ENCODE measurements at regions not wholly inside any gene's neighbourhood (a gene's known extent, or its start where the extent isn't known, plus 50 kb on each side); places are given as distances from the start of the nearest gene placed in this dataset.

DNA sequence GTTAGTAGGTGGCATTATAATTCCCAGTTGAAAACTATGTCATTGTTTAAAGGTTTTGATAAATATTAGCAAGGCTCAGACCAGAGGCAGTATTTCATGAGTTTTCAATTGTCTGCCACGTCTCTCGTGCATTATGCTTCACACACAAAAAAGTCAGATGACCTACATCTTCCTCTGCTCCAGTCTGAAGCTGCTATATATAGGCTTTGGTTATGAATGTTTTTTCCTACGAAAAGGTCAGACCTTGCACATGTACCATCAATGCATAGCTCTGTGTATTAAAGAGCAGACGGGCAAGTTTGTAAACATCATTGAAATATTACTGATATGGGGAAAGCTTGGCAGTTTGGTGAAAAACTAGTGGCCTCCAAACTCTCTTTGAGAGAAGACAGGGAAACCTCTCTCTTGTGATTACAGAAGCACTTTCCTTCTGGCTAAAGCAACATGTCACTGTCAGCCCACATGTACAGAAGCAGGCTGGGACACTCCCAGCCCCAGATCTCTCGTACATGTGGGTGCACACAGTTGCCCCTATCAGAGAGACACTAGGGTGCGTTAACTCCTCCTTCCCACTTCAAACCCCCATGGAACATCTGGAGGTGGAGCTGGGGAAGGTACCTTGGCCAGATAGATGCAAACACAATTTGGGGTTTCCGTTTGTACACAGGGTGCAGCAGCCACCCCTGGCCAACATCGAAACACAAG is 184.0 kb upstream of the BCL6 start:
- TF ChIP-seq POLR2AphosphoS5 (IDR thresholded peaks at IDR 0.05; ENCODE audit: low read depth, low read length) (no peak), SIN3A (IDR thresholded peaks at IDR 0.05; ENCODE audit: borderline replicate concordance, insufficient read depth, low read length) (no peak), TAF1 (IDR thresholded peaks at IDR 0.05; ENCODE audit: borderline replicate concordance, insufficient read depth, low read length) (no peak), FOXP2 (optimal IDR thresholded peaks at IDR 0.05; ENCODE audit: borderline replicate concordance, extremely low read depth, extremely low read length, insufficient read depth) (no peak)
- TF ChIP-seq, protein P1, sequence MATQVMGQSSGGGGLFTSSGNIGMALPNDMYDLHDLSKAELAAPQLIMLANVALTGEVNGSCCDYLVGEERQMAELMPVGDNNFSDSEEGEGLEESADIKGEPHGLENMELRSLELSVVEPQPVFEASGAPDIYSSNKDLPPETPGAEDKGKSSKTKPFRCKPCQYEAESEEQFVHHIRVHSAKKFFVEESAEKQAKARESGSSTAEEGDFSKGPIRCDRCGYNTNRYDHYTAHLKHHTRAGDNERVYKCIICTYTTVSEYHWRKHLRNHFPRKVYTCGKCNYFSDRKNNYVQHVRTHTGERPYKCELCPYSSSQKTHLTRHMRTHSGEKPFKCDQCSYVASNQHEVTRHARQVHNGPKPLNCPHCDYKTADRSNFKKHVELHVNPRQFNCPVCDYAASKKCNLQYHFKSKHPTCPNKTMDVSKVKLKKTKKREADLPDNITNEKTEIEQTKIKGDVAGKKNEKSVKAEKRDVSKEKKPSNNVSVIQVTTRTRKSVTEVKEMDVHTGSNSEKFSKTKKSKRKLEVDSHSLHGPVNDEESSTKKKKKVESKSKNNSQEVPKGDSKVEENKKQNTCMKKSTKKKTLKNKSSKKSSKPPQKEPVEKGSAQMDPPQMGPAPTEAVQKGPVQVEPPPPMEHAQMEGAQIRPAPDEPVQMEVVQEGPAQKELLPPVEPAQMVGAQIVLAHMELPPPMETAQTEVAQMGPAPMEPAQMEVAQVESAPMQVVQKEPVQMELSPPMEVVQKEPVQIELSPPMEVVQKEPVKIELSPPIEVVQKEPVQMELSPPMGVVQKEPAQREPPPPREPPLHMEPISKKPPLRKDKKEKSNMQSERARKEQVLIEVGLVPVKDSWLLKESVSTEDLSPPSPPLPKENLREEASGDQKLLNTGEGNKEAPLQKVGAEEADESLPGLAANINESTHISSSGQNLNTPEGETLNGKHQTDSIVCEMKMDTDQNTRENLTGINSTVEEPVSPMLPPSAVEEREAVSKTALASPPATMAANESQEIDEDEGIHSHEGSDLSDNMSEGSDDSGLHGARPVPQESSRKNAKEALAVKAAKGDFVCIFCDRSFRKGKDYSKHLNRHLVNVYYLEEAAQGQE (IDR thresholded peaks at IDR 0.05; ENCODE audit: insufficient read depth in 1 of 2, low read depth in 2 of 2, low read length in 2 of 2): no peak

All from PFSK-1 (cell line).